ENCODE measurements at regions not wholly inside any gene's neighbourhood (a gene's known extent, or its start where the extent isn't known, plus 50 kb on each side); places are given as distances from the start of the nearest gene placed in this dataset.

DNA sequence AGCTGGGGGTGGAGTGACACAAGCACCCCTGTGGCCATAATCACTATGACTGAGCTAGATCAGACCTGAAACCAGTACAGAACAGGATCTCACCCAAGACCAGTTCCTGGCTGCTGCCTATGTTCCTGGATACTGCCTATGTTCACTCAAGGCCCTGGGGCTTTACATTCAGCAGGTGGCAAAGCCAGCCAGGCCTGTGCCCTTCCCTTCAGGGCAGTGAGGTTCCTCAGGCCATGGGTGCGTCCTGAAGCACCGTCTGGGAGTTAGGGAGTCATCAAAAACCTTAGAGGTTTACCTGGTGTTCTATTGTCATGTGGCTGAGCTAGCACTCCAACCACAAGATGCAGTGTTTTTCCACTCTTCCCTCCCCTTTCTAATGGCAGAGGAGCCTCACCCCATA lies 419.8 kb downstream of the TMEM232 start:
- dilution Hi-C loops (cut with HindIII; ENCODE audit: low sequenced_read_pairs, unreplicated experiment) (no loop called here), in situ Hi-C loops (cut with MboI; ENCODE audit: low sequenced_read_pairs) (no loop called here), intact Hi-C loops (cut with micrococcal nuclease) (no loop called here)
- H3K36me3 ChIP-seq (ENCODE audit: control insufficient read depth, insufficient read depth, low read length), result no peaks in the 10 kb centered on the region
- ChIA-PET CTCF (no interaction called here), POLR2A (ENCODE audit: unreplicated experiment) (no interaction called here)
- H4K20me1 ChIP-seq (ENCODE audit: insufficient read depth, low read length), result no peaks in the 10 kb centered on the region
- H3K9ac ChIP-seq (ENCODE audit: low read depth, low read length), result no peak overlapping the region
- TF ChIP-seq POLR2A (IDR thresholded peaks at IDR 0.05; ENCODE audit: low read depth, low read length), result no peak
- TF ChIP-seq, protein P1, sequence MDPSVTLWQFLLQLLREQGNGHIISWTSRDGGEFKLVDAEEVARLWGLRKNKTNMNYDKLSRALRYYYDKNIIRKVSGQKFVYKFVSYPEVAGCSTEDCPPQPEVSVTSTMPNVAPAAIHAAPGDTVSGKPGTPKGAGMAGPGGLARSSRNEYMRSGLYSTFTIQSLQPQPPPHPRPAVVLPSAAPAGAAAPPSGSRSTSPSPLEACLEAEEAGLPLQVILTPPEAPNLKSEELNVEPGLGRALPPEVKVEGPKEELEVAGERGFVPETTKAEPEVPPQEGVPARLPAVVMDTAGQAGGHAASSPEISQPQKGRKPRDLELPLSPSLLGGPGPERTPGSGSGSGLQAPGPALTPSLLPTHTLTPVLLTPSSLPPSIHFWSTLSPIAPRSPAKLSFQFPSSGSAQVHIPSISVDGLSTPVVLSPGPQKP (IDR thresholded peaks at IDR 0.05; ENCODE audit: borderline replicate concordance, low read depth, low read length), result no peak
- no peak for TF ChIP-seq RCOR1 (IDR thresholded peaks at IDR 0.05; ENCODE audit: insufficient replicate concordance, low read length)
- no peak for TF ChIP-seq MXI1 (IDR thresholded peaks at IDR 0.05; ENCODE audit: borderline replicate concordance, low read depth, low read length)
- TF ChIP-seq, protein P2, sequence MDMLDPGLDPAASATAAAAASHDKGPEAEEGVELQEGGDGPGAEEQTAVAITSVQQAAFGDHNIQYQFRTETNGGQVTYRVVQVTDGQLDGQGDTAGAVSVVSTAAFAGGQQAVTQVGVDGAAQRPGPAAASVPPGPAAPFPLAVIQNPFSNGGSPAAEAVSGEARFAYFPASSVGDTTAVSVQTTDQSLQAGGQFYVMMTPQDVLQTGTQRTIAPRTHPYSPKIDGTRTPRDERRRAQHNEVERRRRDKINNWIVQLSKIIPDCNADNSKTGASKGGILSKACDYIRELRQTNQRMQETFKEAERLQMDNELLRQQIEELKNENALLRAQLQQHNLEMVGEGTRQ (IDR thresholded peaks at IDR 0.05; ENCODE audit: low read depth, low read length), result no peak
- TF ChIP-seq MAFK (IDR thresholded peaks at IDR 0.05; ENCODE audit: low read depth, low read length), result no peak
- no peak for TF ChIP-seq FOS (IDR thresholded peaks at IDR 0.05; ENCODE audit: low read depth, low read length)
- no peak for TF ChIP-seq MAZ (IDR thresholded peaks at IDR 0.05; ENCODE audit: borderline replicate concordance, low read depth, low read length)
- no peak for TF ChIP-seq RAD21 (IDR thresholded peaks at IDR 0.05; ENCODE audit: low read length)
- no peak for TF ChIP-seq BHLHE40 (IDR thresholded peaks at IDR 0.05; ENCODE audit: low read depth, low read length)
- no peak for TF ChIP-seq RFX5 (IDR thresholded peaks at IDR 0.05; ENCODE audit: low read depth, low read length)
- no peak for TF ChIP-seq CHD1 (IDR thresholded peaks at IDR 0.05; ENCODE audit: low read depth, low read length)
- no peak for TF ChIP-seq SMC3 (IDR thresholded peaks at IDR 0.05; ENCODE audit: low read depth, low read length)
- TF ChIP-seq CEBPB (IDR thresholded peaks at IDR 0.05; ENCODE audit: low read depth, low read length), result no peak
- TF ChIP-seq NFE2L2 (IDR thresholded peaks at IDR 0.05; ENCODE audit: low read depth, low read length), result no peak
- TF ChIP-seq, protein P3, sequence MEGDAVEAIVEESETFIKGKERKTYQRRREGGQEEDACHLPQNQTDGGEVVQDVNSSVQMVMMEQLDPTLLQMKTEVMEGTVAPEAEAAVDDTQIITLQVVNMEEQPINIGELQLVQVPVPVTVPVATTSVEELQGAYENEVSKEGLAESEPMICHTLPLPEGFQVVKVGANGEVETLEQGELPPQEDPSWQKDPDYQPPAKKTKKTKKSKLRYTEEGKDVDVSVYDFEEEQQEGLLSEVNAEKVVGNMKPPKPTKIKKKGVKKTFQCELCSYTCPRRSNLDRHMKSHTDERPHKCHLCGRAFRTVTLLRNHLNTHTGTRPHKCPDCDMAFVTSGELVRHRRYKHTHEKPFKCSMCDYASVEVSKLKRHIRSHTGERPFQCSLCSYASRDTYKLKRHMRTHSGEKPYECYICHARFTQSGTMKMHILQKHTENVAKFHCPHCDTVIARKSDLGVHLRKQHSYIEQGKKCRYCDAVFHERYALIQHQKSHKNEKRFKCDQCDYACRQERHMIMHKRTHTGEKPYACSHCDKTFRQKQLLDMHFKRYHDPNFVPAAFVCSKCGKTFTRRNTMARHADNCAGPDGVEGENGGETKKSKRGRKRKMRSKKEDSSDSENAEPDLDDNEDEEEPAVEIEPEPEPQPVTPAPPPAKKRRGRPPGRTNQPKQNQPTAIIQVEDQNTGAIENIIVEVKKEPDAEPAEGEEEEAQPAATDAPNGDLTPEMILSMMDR (conservative IDR thresholded peaks at IDR 0.05; ENCODE audit: low read depth, low read length), result no peak
- no peaks in the 10 kb centered on the region for H3K79me1 ChIP-seq (ENCODE audit: low read depth in 1 of 2, low read length in 2 of 2)
- H3K18ac ChIP-seq (ENCODE audit: low read depth, low read length), result no peak overlapping the region
- H3K14ac ChIP-seq (replicated peaks; ENCODE audit: low read depth, low read length), result no peak overlapping the region
- H3K4me1 ChIP-seq (ENCODE audit: control insufficient read depth, insufficient read depth, low read length), result no peaks in the 10 kb centered on the region
- DNase-seq (no peak), ATAC-seq (ENCODE audit: low read depth) (no peak)
- H2BK5ac ChIP-seq (ENCODE audit: low read depth, low read length, poor library complexity, severe bottlenecking), result no peak overlapping the region
- no peak overlapping the region for H2AK9ac ChIP-seq (replicated peaks; ENCODE audit: low read depth, low read length, poor library complexity)
- H3K27me3 ChIP-seq (ENCODE audit: control insufficient read depth, insufficient read depth, low read length), result no peaks in the 10 kb centered on the region
- no peak overlapping the region for H3K27ac ChIP-seq (ENCODE audit: insufficient read depth, low read length)
- no peak overlapping the region for H2AFZ ChIP-seq (replicated peaks; ENCODE audit: low read length, poor library complexity)
- no peak overlapping the region for H2BK15ac ChIP-seq (ENCODE audit: low read depth, low read length)
- no peak overlapping the region for H3K23ac ChIP-seq (ENCODE audit: low read depth, low read length)
- peaks cover 6% of the 10 kb centered on the region for H3K9me3 ChIP-seq (ENCODE audit: control insufficient read depth, insufficient read depth, low read length)
- H3K4me3 ChIP-seq (ENCODE audit: insufficient read depth, low read depth, low read length), result no peak overlapping the region
- no peak overlapping the region for H3K4ac ChIP-seq (ENCODE audit: low read depth, low read length)
- no TSS peak for BruUV-seq (replicated peaks)
- H3K4me2 ChIP-seq (ENCODE audit: low read depth, low read length), result no peak overlapping the region
- H3K56ac ChIP-seq (ENCODE audit: extremely low read depth, insufficient read depth, low read length), result no peak overlapping the region
- WGBS, 2 experiments (ENCODE audit: extremely low coverage in 2 of 2, insufficient read length in 1 of 2), result no CpG with 5 or more reads among the region's 2 CpGs
- no peaks in the 10 kb centered on the region for H3K9me1 ChIP-seq (ENCODE audit: insufficient read depth, low read length)
- H2AK5ac ChIP-seq (ENCODE audit: low read depth, low read length), result no peak overlapping the region
- H2BK20ac ChIP-seq (ENCODE audit: low read depth, low read length), result no peak overlapping the region
- H2BK120ac ChIP-seq (ENCODE audit: low read depth, low read length), result no peak overlapping the region
- no peak overlapping the region for H4K91ac ChIP-seq (ENCODE audit: insufficient read depth, low read depth, low read length)
- no peak overlapping the region for H4K8ac ChIP-seq (ENCODE audit: low read depth in 2 of 2, low read length in 2 of 2)
- no peak overlapping the region for H4K5ac ChIP-seq (ENCODE audit: low read depth, low read length)

Measured in IMR-90 (cell line).